IgD-negative memory B cell (primary cell): ENCODE measurements at regions not wholly inside any gene's neighbourhood (a gene's known extent, or its start where the extent isn't known, plus 50 kb on each side); places are given as distances from the start of the nearest gene placed in this dataset.
"Not testable (repeated sequence)": the region's sequence is repeated elsewhere in the genome, so short reads cannot be mapped to it uniquely, and the experiment has no call there.

ENCODE experiments used
- H3K27ac Mint-ChIP-seq, 3 donors: one replicate each; pipeline ENCODE4 v1.8.0; 2020 to 2022; ENCODE audit warnings: mild to moderate bottlenecking in 3 of 3, mixed read lengths in 3 of 3, moderate library complexity in 1 of 3
- H3K27me3 Mint-ChIP-seq: one replicate; pipeline ENCODE4 v1.8.0; 2021; ENCODE audit warnings: mixed read lengths
- H3K36me3 Mint-ChIP-seq: one replicate; pipeline ENCODE4 v1.8.0; 2020; ENCODE audit warnings: mild to moderate bottlenecking, mixed read lengths
- H3K4me1 Mint-ChIP-seq, 3 donors: one replicate each; pipeline ENCODE4 v1.8.0; 2020 to 2022; ENCODE audit warnings: mixed read lengths in 3 of 3, mild to moderate bottlenecking in 1 of 3
- H3K4me3 Mint-ChIP-seq, 4 donors: one replicate each; pipeline ENCODE4 v1.8.0; 2020 to 2022; ENCODE audit warnings: mild to moderate bottlenecking in 4 of 4, mixed read lengths in 4 of 4, moderate library complexity in 3 of 4
- H3K9me3 Mint-ChIP-seq, 3 donors: one replicate each; pipeline ENCODE4 v1.8.0; 2020 to 2021; ENCODE audit warnings: mixed read lengths in 3 of 3, mild to moderate bottlenecking in 1 of 3

DNA sequence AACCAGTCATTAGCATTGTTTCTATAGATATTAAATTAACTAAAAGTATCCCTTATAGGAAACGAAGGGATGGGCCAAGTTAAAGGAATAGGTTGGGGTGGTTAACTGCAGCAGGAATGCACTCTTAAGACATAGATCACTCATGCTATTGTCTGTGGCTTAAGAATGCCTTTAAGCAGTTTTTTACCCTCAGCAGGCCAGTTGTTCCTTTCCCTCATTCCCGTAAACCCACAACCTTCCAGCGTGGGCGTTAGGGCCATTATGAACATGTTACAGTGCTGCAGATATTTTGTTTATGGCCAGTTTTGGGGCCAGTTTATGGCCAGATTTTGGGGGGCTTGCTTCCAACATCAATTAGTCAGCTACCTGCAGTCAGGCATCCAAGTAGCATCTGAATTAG lies 767.0 kb downstream of the LUZP2 start:
- H3K4me1 Mint-ChIP-seq, H3K27ac Mint-ChIP-seq, H3K36me3 Mint-ChIP-seq, H3K4me3 Mint-ChIP-seq, H3K27me3 Mint-ChIP-seq, H3K9me3 Mint-ChIP-seq: not testable (repeated sequence)

DNA sequence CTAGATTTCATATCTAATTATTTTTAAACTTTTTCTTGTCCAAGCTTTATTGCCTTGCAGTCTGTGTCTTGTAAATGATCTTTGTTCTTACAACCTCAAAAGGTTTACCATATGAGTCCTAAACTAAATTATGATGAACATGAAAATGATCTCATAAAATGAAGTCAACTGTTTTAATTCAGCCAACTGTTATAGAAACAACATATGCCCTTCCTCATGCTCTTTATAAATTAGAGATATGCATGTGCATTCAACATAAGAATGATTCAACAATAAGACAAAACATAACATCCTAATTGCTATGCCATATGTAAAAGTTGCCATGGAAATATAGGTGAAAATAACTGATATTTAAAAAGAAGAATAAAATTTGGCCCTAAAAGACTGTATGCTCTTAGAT lies 774.4 kb downstream of the LUZP2 start:
- Mint-ChIP-seq H3K27ac (no peak overlapping the region), H3K4me1 (no peaks in the 10 kb centered on the region), H3K4me3 (no peak overlapping the region), H3K9me3 (peaks cover 0 to 6% (median 2%) of the 10 kb centered on the region in 3 donors), H3K27me3 (no peaks in the 10 kb centered on the region), H3K36me3 (no peaks in the 10 kb centered on the region)

DNA sequence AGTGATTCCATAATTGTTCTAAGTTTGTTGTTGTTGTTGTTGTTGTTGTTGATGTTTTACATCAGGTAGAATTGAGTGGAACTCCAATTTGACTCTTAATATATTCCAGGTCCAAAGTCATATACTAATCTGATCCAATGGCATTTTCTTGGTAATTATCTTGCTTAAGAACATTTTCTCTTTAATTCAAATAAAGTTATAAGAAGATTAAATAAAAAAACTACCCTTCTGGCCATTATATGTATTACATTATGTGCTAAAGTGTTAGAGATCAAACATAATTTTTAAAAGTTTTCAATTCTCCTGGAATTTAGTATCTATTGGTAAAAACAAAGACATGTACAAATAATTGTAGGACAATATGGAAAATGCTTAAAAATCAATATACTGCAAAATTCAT lies 775.4 kb downstream of the LUZP2 start:
- Mint-ChIP-seq H3K9me3 (peaks cover 0 to 6% (median 2%) of the 10 kb centered on the region in 3 donors), H3K27me3 (no peaks in the 10 kb centered on the region), H3K4me3 (no peak overlapping the region), H3K4me1 (no peaks in the 10 kb centered on the region), H3K36me3 (no peaks in the 10 kb centered on the region), H3K27ac (no peak overlapping the region)

GRCh38 chr11:25280821-25281220 lies 784.0 kb downstream of the LUZP2 start:
- H3K9me3 Mint-ChIP-seq, H3K4me1 Mint-ChIP-seq, H3K27ac Mint-ChIP-seq, H3K4me3 Mint-ChIP-seq, H3K27me3 Mint-ChIP-seq, H3K36me3 Mint-ChIP-seq: not testable (repeated sequence)

- Mint-ChIP-seq H3K36me3 (no peaks in the 10 kb centered on the region), H3K4me3 (no peak overlapping the region), H3K4me1 (no peaks in the 10 kb centered on the region), H3K9me3 (peaks cover 5 to 7% (median 6%) of the 10 kb centered on the region in 3 donors), H3K27ac (no peak overlapping the region), H3K27me3 (no peaks in the 10 kb centered on the region)
These were observed 796.3 kb downstream of the LUZP2 start for GRCh38 chr11:25293166-25293565.

DNA sequence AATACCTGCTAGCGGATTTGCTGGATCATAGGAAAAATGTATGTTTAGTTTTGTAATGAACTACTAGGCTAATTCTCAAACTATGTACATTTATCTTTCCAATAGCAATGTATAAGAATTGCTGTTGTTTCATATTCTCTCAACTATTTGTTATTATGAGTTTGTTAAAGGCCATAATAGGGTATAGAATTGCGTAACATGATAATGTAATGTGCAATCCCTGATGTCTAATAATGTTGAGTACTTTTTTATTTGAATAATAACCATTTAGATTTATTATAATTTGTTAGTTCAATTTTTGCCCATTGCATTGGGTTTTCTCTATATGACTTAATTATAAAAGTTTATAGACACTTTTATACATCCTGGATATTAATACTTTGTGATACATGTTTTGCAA lies 801.6 kb downstream of the LUZP2 start:
- Mint-ChIP-seq H3K9me3 (peaks cover 4 to 15% (median 6%) of the 10 kb centered on the region in 3 donors), H3K4me1 (no peaks in the 10 kb centered on the region), H3K4me3 (no peak overlapping the region), H3K27me3 (no peaks in the 10 kb centered on the region), H3K36me3 (no peaks in the 10 kb centered on the region), H3K27ac (no peak overlapping the region)

DNA sequence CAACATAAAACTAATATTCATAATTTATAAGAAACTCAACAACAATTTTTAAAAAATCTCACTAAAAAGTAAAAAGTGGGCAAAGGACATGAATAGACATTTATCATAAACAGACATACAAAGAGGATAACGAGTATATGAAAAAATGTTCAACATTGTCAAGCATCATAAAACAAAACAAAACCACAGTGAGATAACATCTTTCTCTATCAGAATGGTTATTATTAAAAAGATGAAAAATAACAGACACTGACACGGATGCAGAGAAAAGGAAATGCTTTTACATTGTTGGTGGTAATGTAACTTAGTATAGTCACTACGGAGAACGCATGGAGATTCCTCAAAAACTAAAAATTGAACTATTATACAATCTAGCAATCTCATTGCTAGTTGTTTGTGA lies 813.0 kb downstream of the LUZP2 start:
- peaks cover 0 to 1% (median 0%) of the 10 kb centered on the region in 3 donors for H3K4me1 Mint-ChIP-seq
- H3K27ac Mint-ChIP-seq, result no peak overlapping the region
- peaks cover 4 to 5% (median 5%) of the 10 kb centered on the region in 3 donors for H3K9me3 Mint-ChIP-seq
- no peaks in the 10 kb centered on the region for H3K27me3 Mint-ChIP-seq
- no peaks in the 10 kb centered on the region for H3K36me3 Mint-ChIP-seq
- no peak overlapping the region for H3K4me3 Mint-ChIP-seq

GRCh38 chr11:25317216-25317615 lies 820.4 kb downstream of the LUZP2 start:
- Mint-ChIP-seq H3K4me3 (no peak overlapping the region), H3K9me3 (peaks cover 2 to 4% (median 4%) of the 10 kb centered on the region in 3 donors), H3K27ac (no peak overlapping the region), H3K27me3 (no peaks in the 10 kb centered on the region), H3K4me1 (no peaks in the 10 kb centered on the region), H3K36me3 (no peaks in the 10 kb centered on the region)

GRCh38 chr11:25319127-25319526 lies 822.3 kb downstream of the LUZP2 start:
- H3K4me1 Mint-ChIP-seq, result no peaks in the 10 kb centered on the region
- no peak overlapping the region for H3K27ac Mint-ChIP-seq
- H3K4me3 Mint-ChIP-seq, result no peak overlapping the region
- peaks cover 4 to 12% (median 8%) of the 10 kb centered on the region in 3 donors for H3K9me3 Mint-ChIP-seq
- no peaks in the 10 kb centered on the region for H3K36me3 Mint-ChIP-seq
- H3K27me3 Mint-ChIP-seq, result no peaks in the 10 kb centered on the region

DNA sequence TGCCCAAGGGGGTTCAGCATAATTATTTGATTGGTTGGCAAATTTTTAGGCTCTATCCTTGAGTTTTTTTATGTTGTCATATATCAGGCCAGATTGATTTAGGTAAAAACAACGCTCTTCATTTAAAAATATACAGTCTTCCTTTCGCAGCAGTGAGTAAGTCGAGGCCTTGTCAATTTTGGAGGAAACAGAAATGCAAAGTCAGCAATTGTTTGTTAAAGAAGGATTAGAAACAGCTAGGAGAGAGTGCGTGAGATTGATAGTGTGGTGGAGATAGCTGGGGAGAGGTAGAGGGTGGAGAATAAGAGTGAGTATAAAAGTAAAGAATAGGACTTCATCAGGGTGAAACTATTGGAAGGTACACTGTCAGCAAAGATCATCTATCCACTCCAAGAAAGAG lies 830.8 kb downstream of the LUZP2 start:
- Mint-ChIP-seq H3K4me1 (no peaks in the 10 kb centered on the region), H3K36me3 (no peaks in the 10 kb centered on the region), H3K4me3 (no peak overlapping the region)

GRCh38 chr11:25339281-25339680 lies 842.4 kb downstream of the LUZP2 start:
- Mint-ChIP-seq H3K27me3 (no peaks in the 10 kb centered on the region), H3K4me3 (no peak overlapping the region), H3K9me3 (no peaks in the 10 kb centered on the region), H3K4me1 (no peaks in the 10 kb centered on the region), H3K27ac (no peak overlapping the region), H3K36me3 (no peaks in the 10 kb centered on the region)

More for the DNA sequence above, 830.8 kb downstream of the LUZP2 start:
- no peaks in the 10 kb centered on the region for H3K27me3 Mint-ChIP-seq
- H3K9me3 Mint-ChIP-seq, result peaks cover 2 to 7% (median 4%) of the 10 kb centered on the region in 3 donors
- no peak overlapping the region for H3K27ac Mint-ChIP-seq

DNA sequence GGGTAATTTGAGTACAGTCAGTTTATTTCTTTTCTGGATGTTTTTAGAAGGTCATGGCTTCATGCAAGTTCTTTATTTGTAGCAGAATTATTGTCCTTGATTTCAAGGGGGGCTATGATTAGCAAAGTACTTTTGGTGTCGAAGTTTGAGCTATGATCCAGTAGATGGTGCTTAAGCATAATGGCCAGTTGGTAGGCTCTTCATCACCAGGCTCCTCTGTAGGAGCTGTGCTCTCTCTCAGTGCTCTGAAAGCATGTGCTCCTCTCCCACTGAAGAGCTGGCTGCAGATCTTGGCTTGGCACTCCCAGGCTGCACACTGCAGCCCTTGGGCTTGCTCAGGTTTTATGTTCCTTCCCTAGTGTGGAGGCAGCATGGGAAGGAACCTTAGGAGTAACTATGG lies 852.7 kb downstream of the LUZP2 start:
- H3K9me3 Mint-ChIP-seq, result peaks cover 0 to 23% (median 4%) of the 10 kb centered on the region in 3 donors
- H3K27ac Mint-ChIP-seq, result no peak overlapping the region
- no peaks in the 10 kb centered on the region for H3K36me3 Mint-ChIP-seq
- H3K4me3 Mint-ChIP-seq, result no peak overlapping the region
- no peaks in the 10 kb centered on the region for H3K4me1 Mint-ChIP-seq
- no peaks in the 10 kb centered on the region for H3K27me3 Mint-ChIP-seq

GRCh38 chr11:25350899-25351803 lies 854.3 kb downstream of the LUZP2 start:
- Mint-ChIP-seq H3K9me3 (peaks cover 0 to 17% (median 4%) of the 10 kb centered on the region in 3 donors), H3K4me1 (no peaks in the 10 kb centered on the region), H3K27ac (no peak overlapping the region), H3K36me3 (no peaks in the 10 kb centered on the region), H3K27me3 (no peaks in the 10 kb centered on the region), H3K4me3 (no peak overlapping the region)

DNA sequence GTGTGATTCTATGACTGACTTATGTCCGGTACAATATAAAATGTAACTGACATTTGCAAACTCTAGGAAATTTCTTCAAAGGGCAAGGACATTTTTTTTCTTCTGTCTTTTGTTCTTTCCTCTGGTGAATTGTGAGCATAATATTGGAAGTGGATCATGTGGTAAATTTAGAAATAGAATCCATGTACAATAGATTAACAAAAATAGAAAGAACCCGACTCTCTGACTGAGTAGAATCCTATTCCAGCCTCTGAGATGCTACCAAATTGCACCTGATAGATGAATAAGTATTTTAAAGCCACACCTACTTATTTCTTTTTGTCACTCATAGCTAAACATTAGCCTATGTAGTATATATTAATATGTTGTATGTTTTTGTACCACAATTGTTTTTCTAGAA lies 860.3 kb downstream of the LUZP2 start:
- Mint-ChIP-seq H3K4me1 (no peaks in the 10 kb centered on the region), H3K36me3 (no peaks in the 10 kb centered on the region), H3K27me3 (no peaks in the 10 kb centered on the region), H3K27ac (no peak overlapping the region), H3K9me3 (peaks cover 0 to 2% (median 0%) of the 10 kb centered on the region in 3 donors), H3K4me3 (no peak overlapping the region)

- Mint-ChIP-seq H3K36me3 (no peaks in the 10 kb centered on the region), H3K4me1 (no peaks in the 10 kb centered on the region), H3K9me3 (peaks cover 3 to 13% (median 3%) of the 10 kb centered on the region in 3 donors), H3K27ac (no peak overlapping the region), H3K4me3 (no peak overlapping the region), H3K27me3 (no peaks in the 10 kb centered on the region)
These were observed 880.6 kb downstream of the LUZP2 start for GRCh38 chr11:25377466-25377865.

- Mint-ChIP-seq H3K4me3 (no peak overlapping the region), H3K27me3 (no peaks in the 10 kb centered on the region), H3K36me3 (no peaks in the 10 kb centered on the region), H3K4me1 (peaks cover 0 to 2% (median 0%) of the 10 kb centered on the region in 3 donors), H3K9me3 (peaks cover 0 to 5% (median 3%) of the 10 kb centered on the region in 3 donors), H3K27ac (no peak overlapping the region)
These were observed 900.0 kb downstream of the LUZP2 start for GRCh38 chr11:25396847-25397246.
